H1 (cell line): ENCODE measurements at regions not wholly inside any gene's neighbourhood (a gene's known extent, or its start where the extent isn't known, plus 50 kb on each side); places are given as distances from the start of the nearest gene placed in this dataset.

Source experiments
- CTCF ChIA-PET: fragments of 300-600 bp; sonication (Branson Sonifier 250); formaldehyde crosslinking; loops from one replicate; lab custom pipeline; 2021; ENCODE audit not compliant: partially characterized antibody; lab: Charles Lee
- POLR2A ChIA-PET: fragments of 300-600 bp; sonication (Branson Sonifier 250); formaldehyde crosslinking; loops from one replicate; lab custom pipeline; 2021; ENCODE audit warnings: inconsistent platforms; ENCODE audit not compliant: partially characterized antibody; lab: Charles Lee
- DNase-seq, 2 experiments: peaks; one replicate each; pipeline versions ENCODE4 v3.0.0 to v3.0.0-alpha.2; 2010 to 2022; ENCODE audit warnings: low spot score in 2 of 2, low read depth in 1 of 2, mixed read lengths in 1 of 2
- FAIRE-seq: peaks from 2 replicates; lab custom pipeline; 2011; peaks lifted over from hg19 to GRCh38; lab: Jason Lieb, UNC
- H2AFZ ChIP-seq: 2 replicates; pipeline ENCODE4 v1.8.1; 2012; ENCODE audit warnings: low read length, inconsistent platforms
- H2AK5ac ChIP-seq: 2 replicates; pipeline ENCODE4 v1.6.1; 2013; ENCODE audit warnings: low read depth, low read length
- H2BK120ac ChIP-seq: replicated peaks from 2 replicates; pipeline ENCODE3; 2013; ENCODE audit warnings: low read depth, low read length, inconsistent platforms
- H2BK12ac ChIP-seq: 2 replicates; pipeline ENCODE4 v1.6.1; 2013; ENCODE audit warnings: low read depth, low read length
- H2BK15ac ChIP-seq: 2 replicates; pipeline ENCODE4 v1.6.1; 2013; ENCODE audit warnings: low read length
- H2BK20ac ChIP-seq: 2 replicates; pipeline ENCODE4 v1.6.1; 2013; ENCODE audit warnings: low read length
- H2BK5ac ChIP-seq: 2 replicates; pipeline ENCODE4 v1.6.1; 2013; ENCODE audit warnings: low read depth, low read length
- H3K14ac ChIP-seq: 2 replicates; pipeline ENCODE4 v1.6.1; 2013; ENCODE audit warnings: inconsistent platforms; ENCODE audit not compliant: insufficient read length
- H3K18ac ChIP-seq: 2 replicates; pipeline ENCODE4 v1.6.1; 2013; ENCODE audit warnings: low read length; ENCODE audit errors: extremely low read depth
- H3K23ac ChIP-seq: 2 replicates; pipeline ENCODE4 v1.6.1; 2013; ENCODE audit warnings: inconsistent platforms; ENCODE audit not compliant: insufficient read length
- H3K23me2 ChIP-seq: 2 replicates; pipeline ENCODE4 v1.6.1; 2013; ENCODE audit warnings: low read depth, low read length
- H3K27ac ChIP-seq: 2 replicates; pipeline ENCODE4 v1.6.1; 2011; ENCODE audit warnings: low read depth, low read length, inconsistent platforms
- H3K27me3 ChIP-seq, 4 experiments: replicated peaks in 1 of 4; 1 replicate in 1 of 4; 2 replicates in 3 of 4; pipeline versions ENCODE4 v1.6.1 to v1.8.1; 2011 to 2013; ENCODE audit warnings: low read length in 3 of 4, mild to moderate bottlenecking in 3 of 4, inconsistent platforms in 2 of 4, mixed read lengths in 2 of 4, moderate library complexity in 1 of 4; ENCODE audit not compliant: control insufficient read depth in 3 of 4, insufficient read depth in 3 of 4; ENCODE audit errors: extremely low read depth in 1 of 4
- H3K36me3 ChIP-seq, 4 experiments: 2 replicates each; pipeline versions ENCODE4 v1.6.1 to v1.8.1; 2011 to 2013; ENCODE audit warnings: mild to moderate bottlenecking in 4 of 4, low read length in 3 of 4, moderate library complexity in 2 of 4, control low read depth in 1 of 4, inconsistent platforms in 1 of 4; ENCODE audit not compliant: insufficient read depth in 4 of 4, control insufficient read depth in 2 of 4
- H3K4ac ChIP-seq: replicated peaks from 2 replicates; pipeline ENCODE3; 2013; ENCODE audit warnings: low read length, low read depth, mixed read lengths, inconsistent platforms; ENCODE audit not compliant: insufficient read length
- H3K4me1 ChIP-seq, 4 experiments: replicated peaks in 1 of 4; 1 replicate in 1 of 4; 2 replicates in 3 of 4; pipeline versions ENCODE4 v1.6.1 to v1.8.1; 2011 to 2013; ENCODE audit warnings: low read length in 3 of 4, inconsistent platforms in 2 of 4, mixed read lengths in 1 of 4; ENCODE audit not compliant: insufficient read depth in 4 of 4, control insufficient read depth in 3 of 4
- H3K4me2 ChIP-seq, 2 experiments: 2 replicates each; pipeline versions ENCODE4 v1.6.1 to v1.8.1; 2011 to 2013; ENCODE audit warnings: low read depth in 2 of 2, low read length in 2 of 2, control low read depth in 1 of 2, inconsistent platforms in 1 of 2, mild to moderate bottlenecking in 1 of 2; ENCODE audit not compliant: insufficient read depth in 1 of 2
- H3K4me3 ChIP-seq, 4 experiments: fragments of 200-600, 300-600 bp in 1 of 4; sonication (generic), shearing (Covaris generic), sonication (Bioruptor Twin) in 1 of 4; 2 replicates each; pipeline versions ENCODE4 v1.5.1 to v1.8.1; 2011 to 2016; ENCODE audit warnings: low read length in 4 of 4, low read depth in 3 of 4, control low read depth in 2 of 4, inconsistent platforms in 2 of 4, mild to moderate bottlenecking in 2 of 4, mixed read lengths in 1 of 4, moderate library complexity in 1 of 4; ENCODE audit not compliant: insufficient read depth in 2 of 4; ENCODE audit errors: extremely low read depth in 1 of 4
- H3K56ac ChIP-seq: replicated peaks from 2 replicates; pipeline ENCODE3; 2013; ENCODE audit warnings: low read depth, mild to moderate bottlenecking, mixed read lengths, low read length, inconsistent platforms; ENCODE audit not compliant: insufficient read length
- H3K79me1 ChIP-seq: 2 replicates; pipeline ENCODE4 v1.6.1; 2013; ENCODE audit warnings: low read depth, low read length, control low read depth
- H3K79me2 ChIP-seq, 2 experiments: 2 replicates each; pipeline versions ENCODE4 v1.6.1 to v1.8.1; 2012 to 2013; ENCODE audit warnings: low read length in 2 of 2, mild to moderate bottlenecking in 2 of 2, inconsistent platforms in 1 of 2; ENCODE audit not compliant: insufficient read depth in 2 of 2, control insufficient read depth in 1 of 2
- H3K9ac ChIP-seq, 4 experiments: replicated peaks in 1 of 4; 1 replicate in 1 of 4; 2 replicates in 3 of 4; pipeline versions ENCODE4 v1.6.1 to v1.8.1; 2011 to 2013; ENCODE audit warnings: low read depth in 3 of 4, low read length in 3 of 4, control low read depth in 2 of 4, mild to moderate bottlenecking in 2 of 4, moderate library complexity in 2 of 4, inconsistent platforms in 1 of 4; ENCODE audit errors: extremely low read depth in 1 of 4
- H3K9me3 ChIP-seq, 2 experiments: 2 replicates each; pipeline versions ENCODE4 v1.6.1 to v1.8.1; 2012 to 2013; ENCODE audit warnings: mild to moderate bottlenecking in 2 of 2, moderate library complexity in 2 of 2, control low read depth in 1 of 2, inconsistent platforms in 1 of 2, low read depth in 1 of 2, low read length in 1 of 2, mixed read lengths in 1 of 2; ENCODE audit not compliant: insufficient read depth in 2 of 2
- H4K20me1 ChIP-seq, 2 experiments: replicated peaks in 1 of 2; 2 replicates each; pipeline versions ENCODE3 to v1.8.1; 2011 to 2013; ENCODE audit warnings: inconsistent platforms in 2 of 2, low read length in 2 of 2, mild to moderate bottlenecking in 1 of 2; ENCODE audit not compliant: insufficient read depth in 2 of 2, control insufficient read depth in 1 of 2
- H4K5ac ChIP-seq: 2 replicates; pipeline ENCODE4 v1.6.1; 2013; ENCODE audit warnings: low read length, low read depth, mixed read lengths, inconsistent platforms; ENCODE audit not compliant: insufficient read length
- H4K8ac ChIP-seq: 2 replicates; pipeline ENCODE4 v1.8.0; 2013; ENCODE audit warnings: mild to moderate bottlenecking, moderate library complexity, low read length, inconsistent platforms; ENCODE audit not compliant: insufficient read depth; ENCODE audit errors: extremely low read depth
- H4K91ac ChIP-seq: replicated peaks from 2 replicates; pipeline ENCODE3; 2013; ENCODE audit warnings: low read length, mixed read lengths, inconsistent platforms; ENCODE audit not compliant: insufficient read length
- CREB1 ChIP-seq: IDR thresholded peaks from 2 replicates; pipeline ENCODE4 v1.6.1; 2012; ENCODE audit warnings: inconsistent platforms
- EP300 ChIP-seq, 2 experiments: IDR thresholded peaks; 1 replicate in 1 of 2; 2 replicates in 1 of 2; pipeline ENCODE4 v1.6.1; 2011 to 2012; ENCODE audit warnings: low read depth in 2 of 2, low read length in 2 of 2, mild to moderate bottlenecking in 2 of 2, borderline replicate concordance in 1 of 2, inconsistent platforms in 1 of 2, moderate library complexity in 1 of 2
- WGBS, 2 experiments: shearing (Covaris generic) in 1 of 2; methylation state at CpG; one replicate each; pipeline versions ENCODE4 v1.1.6 to v1.1.7; 2013 to 2015; ENCODE audit warnings: low lambda C conversion rate in 2 of 2, mixed read lengths in 2 of 2, inconsistent platforms in 1 of 2, low coverage in 1 of 2, missing lambda C conversion rate in 1 of 2; ENCODE audit not compliant: insufficient replicate concordance in 2 of 2, insufficient coverage in 1 of 2, insufficient read length in 1 of 2; ENCODE audit errors: extremely low coverage in 1 of 2, missing lambda C conversion rate in 1 of 2; 5-methylcytosine and 5-hydroxymethylcytosine counted together

GRCh38 chr5:34517249-34517648 is 138.9 kb upstream of the RAI14 start:
- Histone ChIP-seq H3K36me3 (no peaks in the 10 kb centered on the region), H3K9ac (no peak overlapping the region), H3K14ac (no peak overlapping the region), H3K4me2 (no peak overlapping the region), H3K4me1 (peaks cover 0 to 6% (median under 1%) of the 10 kb centered on the region in 4 experiments; a peak in 3 of 7 replicates), H3K9me3 (no peaks in the 10 kb centered on the region), H3K23me2 (no peaks in the 10 kb centered on the region), H4K8ac (no peak overlapping the region), H3K56ac (no peak overlapping the region), H4K5ac (no peak overlapping the region), H3K4ac (no peak overlapping the region), H2BK5ac (no peak overlapping the region), H3K27me3 (no peaks in the 10 kb centered on the region), H4K91ac (no peak overlapping the region), H2AK5ac (no peak overlapping the region), H3K79me1 (no peaks in the 10 kb centered on the region), H2BK15ac (no peak overlapping the region), H2BK20ac (no peak overlapping the region), H3K79me2 (no peaks in the 10 kb centered on the region), H3K27ac (no peak overlapping the region), H2BK12ac (no peak overlapping the region), H3K23ac (no peak overlapping the region), H4K20me1 (no peaks in the 10 kb centered on the region), H3K4me3 (no peak overlapping the region), H3K18ac (no peak overlapping the region), H2AFZ (no peak overlapping the region), H2BK120ac (no peak overlapping the region)
- CTCF ChIA-PET, result interaction anchor here (1.0 kb wide), 1 partner anchor 379 kb away, joined by 3 read pairs; no protein-coding TSS in a partner anchor
- DNase-seq, result no peak
- TF ChIP-seq EP300 (IDR thresholded peaks at IDR 0.05; ENCODE audit: borderline replicate concordance in 1 of 2, low read depth in 2 of 2, low read length in 2 of 2) (no peak), CREB1 (no peak)
- 81% methylated on average over 2 of the region's 2 CpGs; no CpG with 5 or more reads in 1 of the 2 experiments for WGBS, 2 experiments
- FAIRE-seq, result no peak
- POLR2A ChIA-PET, result no interaction called here
